Stomach (tissue), 4 donors: ENCODE measurements at regions not wholly inside any gene's neighbourhood (a gene's known extent, or its start where the extent isn't known, plus 50 kb on each side); places are given as distances from the start of the nearest gene placed in this dataset.

Source experiments
- EP300 ChIP-seq: sonication (generic); formaldehyde crosslinking; IDR thresholded peaks from one replicate; pipeline ENCODE4 v1.6.1; 2017; ENCODE audit warnings: antibody characterized with exemption
- POLR2A ChIP-seq, 4 donors: fragments of 450-650 bp; IDR thresholded peaks; one replicate each; pipeline ENCODE4 v1.6.1; 2016; ENCODE audit warnings: antibody characterized with exemption in 4 of 4, control low read depth in 2 of 4, mild to moderate bottlenecking in 1 of 4, moderate library complexity in 1 of 4
- TF ChIP-seq, protein P1 (sequence below), 7 experiments: fragments of 450-650 bp in 4 of 7; fragments of 200-600 bp in 3 of 7; sonication (generic) in 3 of 7; IDR thresholded peaks; one replicate each; pipeline ENCODE4 v1.5.1; 2016 to 2019; ENCODE audit warnings: antibody characterized with exemption in 7 of 7, control low read depth in 2 of 7, mild to moderate bottlenecking in 1 of 7

DNA sequence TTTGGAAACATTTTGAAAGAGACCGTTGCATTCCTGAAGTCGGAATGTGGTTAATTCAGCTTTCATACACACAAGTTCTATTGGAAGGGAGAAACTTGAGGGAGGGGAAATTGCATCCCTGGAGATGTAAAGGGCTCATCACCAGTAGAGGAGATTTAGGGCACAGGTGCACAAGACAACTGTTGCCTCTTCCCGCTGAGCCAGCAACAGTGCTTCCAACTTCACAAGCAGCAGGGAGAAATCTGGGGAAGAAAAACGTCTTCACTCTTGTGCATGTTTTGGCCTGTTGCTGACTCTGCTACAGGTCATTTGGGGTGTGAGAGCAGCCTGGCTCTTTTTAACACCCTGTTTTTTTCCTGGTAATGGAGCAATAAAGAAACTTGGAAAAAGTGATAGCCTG is 277.9 kb downstream of the GAS1 start:
- TF ChIP-seq, protein P1, sequence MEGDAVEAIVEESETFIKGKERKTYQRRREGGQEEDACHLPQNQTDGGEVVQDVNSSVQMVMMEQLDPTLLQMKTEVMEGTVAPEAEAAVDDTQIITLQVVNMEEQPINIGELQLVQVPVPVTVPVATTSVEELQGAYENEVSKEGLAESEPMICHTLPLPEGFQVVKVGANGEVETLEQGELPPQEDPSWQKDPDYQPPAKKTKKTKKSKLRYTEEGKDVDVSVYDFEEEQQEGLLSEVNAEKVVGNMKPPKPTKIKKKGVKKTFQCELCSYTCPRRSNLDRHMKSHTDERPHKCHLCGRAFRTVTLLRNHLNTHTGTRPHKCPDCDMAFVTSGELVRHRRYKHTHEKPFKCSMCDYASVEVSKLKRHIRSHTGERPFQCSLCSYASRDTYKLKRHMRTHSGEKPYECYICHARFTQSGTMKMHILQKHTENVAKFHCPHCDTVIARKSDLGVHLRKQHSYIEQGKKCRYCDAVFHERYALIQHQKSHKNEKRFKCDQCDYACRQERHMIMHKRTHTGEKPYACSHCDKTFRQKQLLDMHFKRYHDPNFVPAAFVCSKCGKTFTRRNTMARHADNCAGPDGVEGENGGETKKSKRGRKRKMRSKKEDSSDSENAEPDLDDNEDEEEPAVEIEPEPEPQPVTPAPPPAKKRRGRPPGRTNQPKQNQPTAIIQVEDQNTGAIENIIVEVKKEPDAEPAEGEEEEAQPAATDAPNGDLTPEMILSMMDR (IDR thresholded peaks at IDR 0.05) = no peak
- no peak for TF ChIP-seq POLR2A (IDR thresholded peaks at IDR 0.05)
- TF ChIP-seq EP300 = no peak
